MM.1S (cell line): ENCODE measurements at regions not wholly inside any gene's neighbourhood (a gene's known extent, or its start where the extent isn't known, plus 50 kb on each side); places are given as distances from the start of the nearest gene placed in this dataset.

Experiments
- CTCF ChIP-seq: fragments of 300-600 bp; sonication (generic); IDR thresholded peaks from 2 replicates; pipeline ENCODE4 v1.5.1; 2016; ENCODE audit warnings: antibody characterized with exemption, low read length, mixed read lengths
- EZH2 ChIP-seq: fragments of 300-600 bp; sonication (generic); optimal IDR thresholded peaks from 2 replicates; pipeline ENCODE3; 2017; ENCODE audit warnings: low read depth, mild to moderate bottlenecking, antibody characterized with exemption, low read length, mixed read lengths
- EZH2phosphoT487 ChIP-seq: fragments of 300-600 bp; sonication (generic); IDR thresholded peaks from 2 replicates; pipeline ENCODE4 v1.6.1; 2018; ENCODE audit warnings: antibody characterized with exemption, low read length

- TF ChIP-seq CTCF (no peak), EZH2phosphoT487 (no peak), EZH2 (no peak)
Measured at GRCh38 chr3:113070072-113070640, 79.4 kb downstream of the GTPBP8 start.
